IPS-NIHi7 (cell line): ENCODE measurements at regions not wholly inside any gene's neighbourhood (a gene's known extent, or its start where the extent isn't known, plus 50 kb on each side); places are given as distances from the start of the nearest gene placed in this dataset.
A peak's percentile ranks its signal among the peaks of the same experiment; 100 is the strongest.

Experiments used
- DNase-seq: peaks from one replicate; pipeline ENCODE4 v3.0.0; 2012; ENCODE audit warnings: mixed read lengths; ENCODE audit errors: extremely low spot score

- DNase-seq, result no peak
These were observed 1504.5 kb downstream of the AACS start for GRCh38 chr12:126569706-126570105.

GRCh38 chr12:126570566-126570965 lies 1505.3 kb downstream of the AACS start:
- no peak for DNase-seq

GRCh38 chr12:126572170-126572569 lies 1506.9 kb downstream of the AACS start:
- no peak for DNase-seq

GRCh38 chr12:126581655-126582054 lies 1516.4 kb downstream of the AACS start:
- DNase-seq, result no peak

GRCh38 chr12:126582231-126582630 lies 1517.0 kb downstream of the AACS start:
- no peak for DNase-seq

GRCh38 chr12:126588586-126589249 lies 1523.5 kb downstream of the AACS start:
- DNase-seq, result no peak

GRCh38 chr12:126591533-126591932 lies 1526.3 kb downstream of the AACS start:
- no peak for DNase-seq

GRCh38 chr12:126601184-126602170 lies 1536.2 kb downstream of the AACS start:
- no peak for DNase-seq

GRCh38 chr12:126602612-126603011 lies 1537.4 kb downstream of the AACS start:
- no peak for DNase-seq

GRCh38 chr12:126607157-126607556 lies 1541.9 kb downstream of the AACS start:
- no peak for DNase-seq

- no peak for DNase-seq
These were observed 1542.6 kb downstream of the AACS start for GRCh38 chr12:126607867-126608266.

- no peak for DNase-seq
These were observed 1543.5 kb downstream of the AACS start for GRCh38 chr12:126608607-126609175.

GRCh38 chr12:126616441-126616840 lies 1551.2 kb downstream of the AACS start:
- no peak for DNase-seq

GRCh38 chr12:126617312-126617711 lies 1552.1 kb downstream of the AACS start:
- peak; percentile 55 for DNase-seq

- no peak for DNase-seq
These were observed 1562.4 kb downstream of the AACS start for GRCh38 chr12:126627596-126627995.

- DNase-seq, result no peak
These were observed 1571.6 kb downstream of the AACS start for GRCh38 chr12:126636821-126637220.

- no peak for DNase-seq
These were observed 1579.2 kb downstream of the AACS start for GRCh38 chr12:126644236-126645020.

- DNase-seq, result no peak
These were observed 1582.8 kb downstream of the AACS start for GRCh38 chr12:126648074-126648473.

- no peak for DNase-seq
These were observed 1585.9 kb downstream of the AACS start for GRCh38 chr12:126651133-126651532.

- DNase-seq, result peak; percentile 79
These were observed 1598.3 kb downstream of the AACS start for GRCh38 chr12:126663304-126664094.

- no peak for DNase-seq
These were observed 1599.6 kb upstream of the TMEM132C start for GRCh38 chr12:126667339-126667738.
